ENCODE measurements at regions not wholly inside any gene's neighbourhood (a gene's known extent, or its start where the extent isn't known, plus 50 kb on each side); places are given as distances from the start of the nearest gene placed in this dataset.

DNA sequence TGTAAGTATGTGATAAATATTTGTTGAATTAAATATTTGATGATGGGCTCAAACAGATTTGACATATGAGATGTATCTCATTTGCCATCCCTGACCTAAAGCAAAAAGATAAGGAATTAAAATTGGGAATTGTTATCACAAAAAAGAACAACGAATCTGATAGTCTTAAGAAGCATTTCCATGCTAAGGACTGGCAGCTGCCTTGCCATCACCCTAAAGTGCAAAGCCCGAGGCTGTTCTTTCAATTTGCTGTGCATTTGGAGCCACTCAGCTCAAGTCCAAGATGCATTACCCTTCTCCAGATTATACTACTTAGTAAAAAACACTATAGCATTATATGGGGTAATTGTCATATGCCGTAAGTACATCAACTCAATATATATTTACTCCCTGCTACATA, 618.3 kb upstream of the CLINT1 start:
- no peak overlapping the region for H3K4me3 Mint-ChIP-seq (ENCODE audit: unreplicated experiment)
- TF ChIP-seq, protein P1, sequence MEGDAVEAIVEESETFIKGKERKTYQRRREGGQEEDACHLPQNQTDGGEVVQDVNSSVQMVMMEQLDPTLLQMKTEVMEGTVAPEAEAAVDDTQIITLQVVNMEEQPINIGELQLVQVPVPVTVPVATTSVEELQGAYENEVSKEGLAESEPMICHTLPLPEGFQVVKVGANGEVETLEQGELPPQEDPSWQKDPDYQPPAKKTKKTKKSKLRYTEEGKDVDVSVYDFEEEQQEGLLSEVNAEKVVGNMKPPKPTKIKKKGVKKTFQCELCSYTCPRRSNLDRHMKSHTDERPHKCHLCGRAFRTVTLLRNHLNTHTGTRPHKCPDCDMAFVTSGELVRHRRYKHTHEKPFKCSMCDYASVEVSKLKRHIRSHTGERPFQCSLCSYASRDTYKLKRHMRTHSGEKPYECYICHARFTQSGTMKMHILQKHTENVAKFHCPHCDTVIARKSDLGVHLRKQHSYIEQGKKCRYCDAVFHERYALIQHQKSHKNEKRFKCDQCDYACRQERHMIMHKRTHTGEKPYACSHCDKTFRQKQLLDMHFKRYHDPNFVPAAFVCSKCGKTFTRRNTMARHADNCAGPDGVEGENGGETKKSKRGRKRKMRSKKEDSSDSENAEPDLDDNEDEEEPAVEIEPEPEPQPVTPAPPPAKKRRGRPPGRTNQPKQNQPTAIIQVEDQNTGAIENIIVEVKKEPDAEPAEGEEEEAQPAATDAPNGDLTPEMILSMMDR (IDR thresholded peaks at IDR 0.05), result no peak
- no peaks in the 10 kb centered on the region for H3K36me3 Mint-ChIP-seq (ENCODE audit: unreplicated experiment)
- no peak for DNase-seq (ENCODE audit: extremely low spot score, unreplicated experiment)
- no peak overlapping the region for H3K27ac Mint-ChIP-seq (ENCODE audit: unreplicated experiment)
- H3K27me3 Mint-ChIP-seq (ENCODE audit: unreplicated experiment), result peaks cover 7% of the 10 kb centered on the region
- peaks cover 13% of the 10 kb centered on the region for H3K4me1 Mint-ChIP-seq (ENCODE audit: unreplicated experiment)
- H3K9me3 Mint-ChIP-seq (ENCODE audit: unreplicated experiment), result no peaks in the 10 kb centered on the region

DNA sequence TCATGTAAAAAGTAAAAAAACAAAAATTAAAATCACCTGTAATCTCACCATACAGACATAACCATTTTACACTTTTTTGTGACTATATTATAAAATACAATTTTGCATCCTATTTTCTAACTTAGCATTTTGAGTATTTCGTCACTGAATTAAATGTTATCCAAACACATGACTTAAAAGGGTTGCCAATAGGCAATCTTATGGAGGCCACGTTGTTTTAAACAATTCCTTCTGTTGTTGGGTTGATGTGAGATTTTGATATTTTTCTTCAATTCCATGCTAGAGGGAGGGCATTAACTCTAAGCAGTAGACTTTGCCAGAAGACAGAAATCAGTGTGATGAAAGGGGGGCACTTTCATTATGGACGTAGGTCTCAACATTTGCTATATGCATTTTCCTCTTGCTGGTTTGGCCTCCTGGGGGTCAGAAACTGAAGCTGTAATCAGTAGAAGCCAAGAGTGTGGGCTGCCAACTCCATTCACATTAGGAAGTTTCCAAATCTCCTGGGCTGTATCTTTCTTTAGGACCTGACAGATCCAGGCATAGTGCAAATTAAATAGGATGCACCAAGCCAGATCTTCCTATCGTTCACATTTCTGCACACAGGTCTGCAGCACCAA, 614.2 kb upstream of the CLINT1 start:
- TF ChIP-seq, protein P1 (IDR thresholded peaks at IDR 0.05), result no peak
- peaks cover 5% of the 10 kb centered on the region for H3K9me3 Mint-ChIP-seq (ENCODE audit: unreplicated experiment)
- no peak overlapping the region for H3K27ac Mint-ChIP-seq (ENCODE audit: unreplicated experiment)
- peaks cover 3% of the 10 kb centered on the region for H3K4me1 Mint-ChIP-seq (ENCODE audit: unreplicated experiment)
- H3K27me3 Mint-ChIP-seq (ENCODE audit: unreplicated experiment), result peaks cover 4% of the 10 kb centered on the region
- H3K36me3 Mint-ChIP-seq (ENCODE audit: unreplicated experiment), result no peaks in the 10 kb centered on the region
- DNase-seq (ENCODE audit: extremely low spot score, unreplicated experiment), result no peak
- no peak overlapping the region for H3K4me3 Mint-ChIP-seq (ENCODE audit: unreplicated experiment)

DNA sequence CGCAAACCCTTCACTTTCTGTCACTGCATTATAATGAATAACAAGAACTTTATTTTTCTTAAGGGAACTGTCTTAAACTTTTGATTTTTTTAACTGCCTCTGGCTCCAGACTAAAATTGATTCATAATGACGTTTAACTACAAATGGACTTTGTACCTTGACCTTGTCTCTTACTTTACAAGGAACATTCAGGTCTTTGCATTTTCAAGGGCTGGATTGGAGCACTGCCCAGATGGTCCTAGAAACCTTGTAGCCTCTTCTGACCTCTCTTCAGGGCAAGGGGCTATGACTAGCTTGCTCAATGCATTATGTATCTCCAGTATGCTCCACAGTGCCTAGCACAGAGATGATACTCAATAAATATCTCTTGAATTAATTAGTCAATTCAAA, 612.6 kb upstream of the CLINT1 start:
- TF ChIP-seq, protein P1 (IDR thresholded peaks at IDR 0.05), result no peak
- Mint-ChIP-seq H3K4me3 (ENCODE audit: unreplicated experiment) (no peak overlapping the region), H3K27ac (ENCODE audit: unreplicated experiment) (no peak overlapping the region)

DNA sequence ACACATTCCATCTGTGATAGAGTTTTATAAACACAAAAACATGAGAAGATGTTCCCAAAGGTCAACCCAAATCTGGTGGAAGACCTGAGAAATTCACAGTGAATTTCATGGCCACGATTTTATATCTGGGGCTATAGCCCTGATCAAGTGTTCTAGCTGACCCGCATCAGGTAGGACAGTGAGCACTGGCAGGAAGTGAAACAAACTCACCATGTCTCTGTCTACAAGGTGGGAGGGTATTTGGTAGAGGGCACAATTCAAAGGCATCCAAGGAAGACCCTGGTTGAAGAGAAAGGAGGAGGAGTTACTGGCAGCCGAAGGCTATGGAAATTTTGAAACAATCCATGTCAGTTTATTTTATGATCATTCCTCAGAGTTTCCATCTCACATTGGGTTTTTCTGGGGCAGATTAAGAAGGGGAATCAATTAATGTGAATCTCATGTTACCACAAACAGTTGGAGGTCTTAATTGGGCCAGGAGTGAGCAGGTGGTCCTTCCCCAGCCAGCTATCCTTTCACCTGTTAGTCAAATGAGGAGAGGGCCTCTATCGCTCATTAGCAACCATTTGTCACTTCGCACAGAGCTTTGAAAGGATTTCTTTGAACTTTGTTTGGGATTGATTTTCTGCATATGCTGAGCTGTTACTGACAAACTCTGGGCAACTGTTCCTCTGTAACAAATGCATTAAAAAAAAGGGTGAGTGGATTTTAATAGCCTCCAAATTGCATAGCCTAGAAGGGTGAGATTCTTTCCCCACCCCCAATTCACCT, 612.0 kb upstream of the CLINT1 start:
- DNase-seq (ENCODE audit: extremely low spot score, unreplicated experiment), result no peak
- Mint-ChIP-seq H3K36me3 (ENCODE audit: unreplicated experiment) (no peaks in the 10 kb centered on the region), H3K27me3 (ENCODE audit: unreplicated experiment) (no peaks in the 10 kb centered on the region), H3K4me1 (ENCODE audit: unreplicated experiment) (peaks cover 3% of the 10 kb centered on the region), H3K4me3 (ENCODE audit: unreplicated experiment) (no peak overlapping the region), H3K27ac (ENCODE audit: unreplicated experiment) (no peak overlapping the region), H3K9me3 (ENCODE audit: unreplicated experiment) (peaks cover 5% of the 10 kb centered on the region)
- TF ChIP-seq, protein P1 (IDR thresholded peaks at IDR 0.05), result no peak

More for the DNA sequence above, 612.6 kb upstream of the CLINT1 start:
- Mint-ChIP-seq H3K9me3 (ENCODE audit: unreplicated experiment) (peaks cover 5% of the 10 kb centered on the region), H3K27me3 (ENCODE audit: unreplicated experiment) (no peaks in the 10 kb centered on the region), H3K4me1 (ENCODE audit: unreplicated experiment) (peaks cover 3% of the 10 kb centered on the region), H3K36me3 (ENCODE audit: unreplicated experiment) (no peaks in the 10 kb centered on the region)
- DNase-seq (ENCODE audit: extremely low spot score, unreplicated experiment), result no peak

DNA sequence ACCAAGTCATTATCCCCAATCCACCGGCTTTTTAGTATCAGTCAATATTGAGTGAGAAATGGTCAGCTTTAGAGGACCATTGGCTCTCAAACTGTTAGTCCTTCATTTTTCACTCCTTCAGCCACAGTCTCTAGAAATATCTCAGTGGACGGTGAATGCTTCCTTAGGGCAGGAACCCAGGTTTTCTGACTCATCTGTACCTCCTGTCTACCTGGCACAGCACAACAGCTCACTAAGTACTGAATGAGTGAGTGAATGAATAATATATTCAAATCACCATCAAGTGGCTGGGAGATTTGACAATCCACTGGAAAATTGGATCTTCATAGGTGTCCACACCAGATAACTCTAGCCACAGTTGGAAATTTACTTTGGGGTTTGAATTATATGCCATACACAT, 609.5 kb upstream of the CLINT1 start:
- Mint-ChIP-seq H3K4me3 (ENCODE audit: unreplicated experiment) (no peak overlapping the region), H3K36me3 (ENCODE audit: unreplicated experiment) (no peaks in the 10 kb centered on the region), H3K27me3 (ENCODE audit: unreplicated experiment) (no peaks in the 10 kb centered on the region), H3K27ac (ENCODE audit: unreplicated experiment) (no peak overlapping the region), H3K4me1 (ENCODE audit: unreplicated experiment) (peaks cover 3% of the 10 kb centered on the region), H3K9me3 (ENCODE audit: unreplicated experiment) (peaks cover 5% of the 10 kb centered on the region)
- TF ChIP-seq, protein P1 (IDR thresholded peaks at IDR 0.05), result no peak
- DNase-seq (ENCODE audit: extremely low spot score, unreplicated experiment), result no peak
